Superior temporal gyrus (tissue), 1 donor: ENCODE measurements at regions not wholly inside any gene's neighbourhood (a gene's known extent, or its start where the extent isn't known, plus 50 kb on each side); places are given as distances from the start of the nearest gene placed in this dataset.
"Not testable (repeated sequence)": the region's sequence is repeated elsewhere in the genome, so short reads cannot be mapped to it uniquely, and the experiment has no call there.

Experiments
- DNase-seq: peaks from one replicate; pipeline ENCODE4 v3.0.0-alpha.2; 2016; ENCODE audit errors: extremely low spot score

- no peak for DNase-seq
Measured at GRCh38 chr9:82382887-82383616, 394.5 kb downstream of the SPATA31D1 start.

DNA sequence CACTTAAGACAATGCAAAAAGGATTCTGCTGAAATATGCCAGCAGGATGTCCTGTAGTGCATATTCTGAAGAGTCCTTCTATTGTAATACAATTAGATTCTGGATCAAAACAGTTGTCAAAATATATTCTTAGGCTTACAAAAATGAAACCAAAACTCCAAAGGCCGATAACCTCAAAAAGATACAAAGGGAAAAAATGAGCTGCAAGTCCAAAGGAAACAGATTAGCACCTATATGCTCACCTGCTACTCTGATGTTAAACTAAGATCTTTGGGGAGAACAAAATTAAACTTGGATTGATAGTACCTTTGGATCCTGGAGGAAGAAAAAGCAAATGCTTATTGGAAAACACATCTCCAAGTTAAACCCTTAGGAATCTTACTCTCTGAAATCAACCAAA is 397.1 kb downstream of the SPATA31D1 start:
- DNase-seq, result no peak

DNA sequence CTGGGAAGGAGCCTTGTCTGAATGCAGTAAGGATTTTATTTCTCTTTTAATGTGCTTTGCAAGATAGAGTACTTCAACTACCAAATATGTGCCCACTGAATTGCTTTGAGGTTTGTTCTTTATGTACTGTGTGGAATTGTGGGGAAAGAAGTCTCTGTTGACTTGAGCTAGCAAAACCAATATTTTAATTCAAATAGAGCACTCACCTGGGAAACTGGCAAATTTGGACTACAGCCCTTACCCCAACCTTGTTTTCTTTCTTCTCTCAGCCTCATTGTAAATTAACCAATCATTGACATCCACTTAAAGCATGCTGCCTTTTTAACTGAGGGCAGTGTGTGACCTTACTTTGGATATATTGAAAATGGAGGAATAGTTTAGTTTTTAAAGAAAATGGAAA is 409.0 kb downstream of the SPATA31D1 start:
- DNase-seq, result no peak

DNA sequence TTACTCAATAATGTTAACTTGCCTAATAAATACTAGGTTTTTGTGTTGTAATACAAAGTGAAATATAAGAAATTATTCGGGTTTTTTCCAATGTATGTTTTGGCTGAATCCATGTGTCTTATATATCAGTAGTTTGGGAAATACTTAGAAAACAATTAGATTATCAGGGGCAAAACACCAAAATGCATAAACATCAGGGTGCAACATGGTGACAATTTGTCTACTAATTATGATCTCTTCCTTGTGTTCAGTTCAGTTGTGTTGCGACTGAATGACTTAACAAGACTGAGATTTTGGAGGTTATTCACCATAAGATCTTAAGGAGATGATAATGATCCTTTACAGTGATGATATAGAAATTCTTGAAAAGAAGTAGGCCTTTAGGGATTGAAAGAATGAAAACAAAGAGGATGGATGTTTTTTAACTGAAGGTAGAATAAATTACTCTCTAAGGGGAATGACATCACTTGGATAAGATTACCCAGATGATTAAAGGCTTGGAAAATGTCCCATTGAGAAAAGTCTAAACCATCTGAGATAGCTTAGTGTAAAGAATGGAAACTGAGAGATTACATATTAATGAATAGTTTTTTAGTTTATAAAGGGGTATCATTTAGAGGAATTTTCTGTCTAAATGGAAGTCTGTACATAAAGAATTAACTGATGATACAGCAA is 415.8 kb downstream of the SPATA31D1 start:
- no peak for DNase-seq

GRCh38 chr9:82404881-82405280 is 416.3 kb downstream of the SPATA31D1 start:
- DNase-seq, result no peak

GRCh38 chr9:82406456-82407085 is 418.0 kb downstream of the SPATA31D1 start:
- no peak for DNase-seq

- no peak for DNase-seq
Measured at GRCh38 chr9:82410306-82410705, 421.7 kb downstream of the SPATA31D1 start.

- DNase-seq, result no peak
Measured at GRCh38 chr9:82410866-82411265, 422.3 kb downstream of the SPATA31D1 start.

- no peak for DNase-seq
Measured at GRCh38 chr9:82412586-82413305, 424.2 kb downstream of the SPATA31D1 start.

- DNase-seq, result no peak
Measured at GRCh38 chr9:82417501-82417900, 428.9 kb downstream of the SPATA31D1 start.

DNA sequence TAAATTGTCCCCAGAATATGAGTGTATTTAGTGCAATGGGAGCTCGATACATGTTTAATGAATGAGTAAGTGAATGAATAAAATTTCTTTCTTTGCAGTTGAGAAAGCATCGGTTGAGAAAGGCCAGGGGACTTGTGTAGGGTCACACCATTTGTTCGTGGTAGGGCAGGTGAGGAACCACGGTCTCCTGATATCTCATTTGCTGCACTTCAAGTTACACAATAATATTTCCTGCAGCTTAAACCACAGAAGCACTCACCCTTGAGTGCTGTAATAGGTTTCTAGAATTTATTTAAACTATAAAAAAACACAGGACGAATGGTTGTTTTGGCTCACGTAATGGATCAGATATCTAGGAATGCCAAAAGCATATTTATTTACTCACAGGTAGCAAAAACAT is 429.8 kb downstream of the SPATA31D1 start:
- no peak for DNase-seq

DNA sequence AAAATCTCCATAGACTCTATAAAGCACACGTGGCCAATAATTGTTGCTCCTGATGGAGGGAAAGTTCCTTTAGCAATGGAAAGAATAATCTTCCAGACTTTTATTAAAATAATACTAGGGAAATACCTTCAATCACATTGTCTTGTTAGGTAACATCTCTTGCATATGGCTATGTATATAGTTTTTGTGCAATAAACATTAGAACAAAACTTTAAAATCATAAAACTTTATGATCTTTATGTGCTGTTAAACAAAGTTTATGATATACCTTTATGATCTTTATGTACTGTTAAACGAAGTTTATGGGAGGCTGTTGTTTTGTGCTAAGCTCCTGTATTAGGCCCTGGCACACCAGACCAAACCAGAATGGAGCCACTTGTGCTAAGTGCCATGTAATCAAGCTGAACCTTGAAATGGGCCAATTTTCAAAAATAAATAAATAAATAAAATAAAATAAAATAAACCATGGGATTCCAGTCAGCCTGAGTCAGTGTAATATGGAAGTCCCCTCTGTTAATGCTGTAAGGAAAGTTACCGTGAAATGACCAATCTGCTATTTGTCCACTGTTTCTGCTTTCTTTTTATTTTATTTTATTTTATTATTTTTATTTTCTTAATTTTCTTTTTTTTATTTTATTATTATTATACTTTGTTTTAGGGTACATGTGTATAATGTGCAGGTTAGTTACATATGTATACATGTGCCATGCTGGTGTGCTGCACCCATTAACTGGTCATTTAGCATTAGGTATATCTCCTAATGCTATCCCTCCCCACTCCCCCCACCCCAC is 431.3 kb downstream of the SPATA31D1 start:
- no peak for DNase-seq

- no peak for DNase-seq
Measured at GRCh38 chr9:82421498-82421897, 432.9 kb downstream of the SPATA31D1 start.

DNA sequence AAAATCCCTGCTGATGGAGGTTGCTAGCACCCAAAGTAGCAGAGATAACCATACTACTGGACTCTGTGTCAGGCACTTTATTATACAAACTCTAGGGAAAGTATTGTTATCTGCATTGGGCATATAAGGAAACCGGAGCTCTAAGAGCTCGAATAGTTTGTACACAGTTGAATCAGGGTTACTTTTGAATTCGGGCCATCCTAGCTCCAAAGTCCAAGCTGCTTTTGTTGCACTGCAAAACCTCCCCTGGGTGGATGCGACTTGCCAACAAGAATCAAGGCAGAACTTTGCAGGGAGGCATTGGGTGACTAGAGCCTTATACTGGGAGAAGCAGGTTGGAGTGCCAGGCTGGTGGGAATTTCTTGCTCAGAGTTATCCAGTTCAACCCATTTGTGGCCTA is 435.1 kb downstream of the SPATA31D1 start:
- no peak for DNase-seq

DNA sequence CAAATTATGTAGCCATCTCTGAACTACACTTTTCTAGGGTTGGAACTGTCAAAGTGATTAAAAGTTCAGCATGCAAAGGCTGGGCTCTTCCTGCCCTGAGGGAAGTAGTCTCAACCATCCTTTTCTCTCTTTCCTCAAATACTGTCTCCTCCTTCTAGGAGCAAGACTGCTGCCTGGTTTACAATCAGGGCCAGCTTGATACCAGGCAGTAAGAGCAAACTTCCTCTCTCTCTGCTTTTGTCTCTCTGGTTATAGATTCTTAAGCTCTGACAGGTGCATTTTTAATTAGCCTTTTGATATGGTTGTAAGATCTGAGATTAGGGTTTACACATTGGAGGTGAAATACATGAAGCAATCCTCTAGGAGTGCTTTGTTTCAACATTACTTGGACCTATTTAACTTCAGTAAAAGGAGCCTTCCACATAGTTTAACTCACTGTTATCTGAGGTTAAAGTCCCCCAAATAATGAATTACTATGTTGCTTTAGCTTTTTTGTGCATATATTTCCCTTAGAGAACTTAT is 436.1 kb downstream of the SPATA31D1 start:
- DNase-seq, result no peak

DNA sequence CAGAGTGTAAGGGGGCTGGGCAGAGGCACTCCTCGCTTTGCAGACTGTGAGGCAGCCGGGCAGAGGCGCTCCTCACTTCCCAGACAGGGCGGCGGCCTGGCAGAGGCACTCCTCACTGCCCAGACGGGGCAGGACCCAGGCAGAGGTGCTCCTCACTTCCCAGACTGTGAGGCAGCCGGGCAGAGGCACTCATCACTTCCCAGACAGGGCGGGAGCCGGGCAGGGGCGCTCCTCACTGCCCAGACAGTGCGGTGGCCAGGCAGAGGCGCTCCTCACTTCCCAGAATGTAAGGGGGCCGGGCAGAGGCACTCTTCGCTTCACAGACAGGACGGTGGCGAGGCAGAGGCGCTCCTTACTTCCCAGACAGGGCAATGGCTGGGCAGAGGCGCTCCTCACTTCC is 442.5 kb downstream of the SPATA31D1 start:
- no peak for DNase-seq

- not testable (repeated sequence) for DNase-seq
Measured at GRCh38 chr9:82433290-82433931, 444.8 kb downstream of the SPATA31D1 start.

GRCh38 chr9:82436475-82436874 is 447.9 kb downstream of the SPATA31D1 start:
- DNase-seq, result no peak

GRCh38 chr9:82437183-82437582 is 448.6 kb downstream of the SPATA31D1 start:
- DNase-seq, result not testable (repeated sequence)

GRCh38 chr9:82438581-82438980 is 450.0 kb downstream of the SPATA31D1 start:
- no peak for DNase-seq

- no peak for DNase-seq
Measured at GRCh38 chr9:82443312-82443711, 454.7 kb downstream of the SPATA31D1 start.
